ENCODE measurements at regions not wholly inside any gene's neighbourhood (a gene's known extent, or its start where the extent isn't known, plus 50 kb on each side); places are given as distances from the start of the nearest gene placed in this dataset.

DNA sequence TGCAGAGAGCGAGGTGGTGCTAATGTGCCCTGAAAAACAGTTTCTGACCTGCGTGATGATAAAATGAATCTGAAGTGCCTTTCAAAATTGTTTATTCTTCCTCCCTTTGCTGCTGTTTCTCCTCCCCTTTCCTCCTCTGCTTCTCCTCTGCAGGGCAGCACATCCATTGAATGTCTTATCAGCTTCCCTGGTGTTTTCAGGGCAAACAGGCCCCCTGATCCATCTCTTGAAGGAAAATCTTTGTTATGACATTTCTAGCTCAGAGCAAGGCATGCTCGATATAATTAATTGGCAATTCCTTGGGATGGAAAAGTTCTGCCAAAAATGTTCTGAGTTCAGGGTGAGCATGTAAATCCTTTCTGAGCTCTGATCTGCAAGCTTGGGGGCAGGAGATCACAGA lies 364.2 kb upstream of the ZNF32 start:
- ChIA-PET RAD21 (ENCODE audit: low non-redundant PET in 1 of 2, low total read pairs in 2 of 2, uncharacterized antibody in 2 of 2, unreplicated experiment in 2 of 2) (no interaction called here), POLR2A (no interaction called here), CTCF (no interaction called here)
- Histone ChIP-seq H3K4me2 (ENCODE audit: low read length) (no peak overlapping the region), H3K9ac (ENCODE audit: low read length) (no peak overlapping the region), H3K9me2 (ENCODE audit: insufficient read depth) (no peaks in the 10 kb centered on the region), H3K4me3 (replicated peaks in 1 of 2; ENCODE audit: low read depth in 1 of 2, low read length in 2 of 2) (no peak overlapping the region), H3K79me2 (ENCODE audit: insufficient read depth, low read length) (no peaks in the 10 kb centered on the region), H2AFZ (ENCODE audit: low read depth, low read length, poor library complexity, severe bottlenecking) (no peak overlapping the region), H3K9me3 (ENCODE audit: control insufficient read depth in 1 of 2, insufficient read depth in 1 of 2, low read depth in 1 of 2, low read length in 2 of 2) (no peaks in the 10 kb centered on the region), H4K20me1 (ENCODE audit: insufficient read depth) (no peaks in the 10 kb centered on the region), H3K27ac (ENCODE audit: low read depth, low read length) (no peak overlapping the region), H3K4me1 (ENCODE audit: control insufficient read depth in 1 of 2, insufficient read depth in 2 of 2, low read length in 2 of 2) (peaks cover 0 to 7% of the 10 kb centered on the region in 2 experiments; a peak in 1 of 4 replicates), H3K27me3 (ENCODE audit: insufficient read depth, low read length) (0 out of 2 replicates have a peak, but pooled peaks cover 25% of the 10 kb centered on the region), H3K36me3 (ENCODE audit: control insufficient read depth in 1 of 2, insufficient read depth in 2 of 2, low read length in 2 of 2) (no peaks in the 10 kb centered on the region)
- intact Hi-C loops (cut with micrococcal nuclease): no loop called here
- no peak for DNase-seq (ENCODE audit: low read depth, low spot score)
- no peak for ATAC-seq
- BruUV-seq (replicated peaks): no TSS peak
- TF ChIP-seq SIN3A (IDR thresholded peaks at IDR 0.05; ENCODE audit: low read depth): no peak
- TF ChIP-seq ELF1 (IDR thresholded peaks at IDR 0.05; ENCODE audit: borderline replicate concordance, low read depth): no peak
- no peak for TF ChIP-seq POLR2AphosphoS5 (IDR thresholded peaks at IDR 0.05; ENCODE audit: low read depth, low read length)
- no peak for TF ChIP-seq EZH2 (IDR thresholded peaks at IDR 0.05)
- TF ChIP-seq EZH2phosphoT487 (IDR thresholded peaks at IDR 0.05; ENCODE audit: borderline replicate concordance): no peak
- TF ChIP-seq, protein P1, sequence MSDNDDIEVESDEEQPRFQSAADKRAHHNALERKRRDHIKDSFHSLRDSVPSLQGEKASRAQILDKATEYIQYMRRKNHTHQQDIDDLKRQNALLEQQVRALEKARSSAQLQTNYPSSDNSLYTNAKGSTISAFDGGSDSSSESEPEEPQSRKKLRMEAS (IDR thresholded peaks at IDR 0.05): no peak
- TF ChIP-seq SRF (IDR thresholded peaks at IDR 0.05; ENCODE audit: low read depth): no peak
- TF ChIP-seq POLR2A (IDR thresholded peaks at IDR 0.05; ENCODE audit: borderline replicate concordance, extremely low read depth, insufficient read depth, insufficient read length): no peak
- TF ChIP-seq, protein P2, sequence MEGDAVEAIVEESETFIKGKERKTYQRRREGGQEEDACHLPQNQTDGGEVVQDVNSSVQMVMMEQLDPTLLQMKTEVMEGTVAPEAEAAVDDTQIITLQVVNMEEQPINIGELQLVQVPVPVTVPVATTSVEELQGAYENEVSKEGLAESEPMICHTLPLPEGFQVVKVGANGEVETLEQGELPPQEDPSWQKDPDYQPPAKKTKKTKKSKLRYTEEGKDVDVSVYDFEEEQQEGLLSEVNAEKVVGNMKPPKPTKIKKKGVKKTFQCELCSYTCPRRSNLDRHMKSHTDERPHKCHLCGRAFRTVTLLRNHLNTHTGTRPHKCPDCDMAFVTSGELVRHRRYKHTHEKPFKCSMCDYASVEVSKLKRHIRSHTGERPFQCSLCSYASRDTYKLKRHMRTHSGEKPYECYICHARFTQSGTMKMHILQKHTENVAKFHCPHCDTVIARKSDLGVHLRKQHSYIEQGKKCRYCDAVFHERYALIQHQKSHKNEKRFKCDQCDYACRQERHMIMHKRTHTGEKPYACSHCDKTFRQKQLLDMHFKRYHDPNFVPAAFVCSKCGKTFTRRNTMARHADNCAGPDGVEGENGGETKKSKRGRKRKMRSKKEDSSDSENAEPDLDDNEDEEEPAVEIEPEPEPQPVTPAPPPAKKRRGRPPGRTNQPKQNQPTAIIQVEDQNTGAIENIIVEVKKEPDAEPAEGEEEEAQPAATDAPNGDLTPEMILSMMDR (IDR thresholded peaks at IDR 0.05 in 2 of 3, conservative IDR thresholded peaks at IDR 0.05 in 1 of 3; ENCODE audit: borderline replicate concordance in 1 of 3, insufficient read depth in 1 of 3, low read depth in 2 of 3, low read length in 2 of 3): no peak
- no peak for TF ChIP-seq SP1 (IDR thresholded peaks at IDR 0.05; ENCODE audit: low read depth)
- TF ChIP-seq YY1 (IDR thresholded peaks at IDR 0.05; ENCODE audit: extremely low read depth, insufficient replicate concordance, low read depth, low read length): no peak
- TF ChIP-seq EGR1 (IDR thresholded peaks at IDR 0.05; ENCODE audit: low read depth): no peak
- TF ChIP-seq TCF7L2 (IDR thresholded peaks at IDR 0.05; ENCODE audit: borderline replicate concordance, extremely low read depth, insufficient read depth, insufficient read length): no peak
- TF ChIP-seq, protein P3, sequence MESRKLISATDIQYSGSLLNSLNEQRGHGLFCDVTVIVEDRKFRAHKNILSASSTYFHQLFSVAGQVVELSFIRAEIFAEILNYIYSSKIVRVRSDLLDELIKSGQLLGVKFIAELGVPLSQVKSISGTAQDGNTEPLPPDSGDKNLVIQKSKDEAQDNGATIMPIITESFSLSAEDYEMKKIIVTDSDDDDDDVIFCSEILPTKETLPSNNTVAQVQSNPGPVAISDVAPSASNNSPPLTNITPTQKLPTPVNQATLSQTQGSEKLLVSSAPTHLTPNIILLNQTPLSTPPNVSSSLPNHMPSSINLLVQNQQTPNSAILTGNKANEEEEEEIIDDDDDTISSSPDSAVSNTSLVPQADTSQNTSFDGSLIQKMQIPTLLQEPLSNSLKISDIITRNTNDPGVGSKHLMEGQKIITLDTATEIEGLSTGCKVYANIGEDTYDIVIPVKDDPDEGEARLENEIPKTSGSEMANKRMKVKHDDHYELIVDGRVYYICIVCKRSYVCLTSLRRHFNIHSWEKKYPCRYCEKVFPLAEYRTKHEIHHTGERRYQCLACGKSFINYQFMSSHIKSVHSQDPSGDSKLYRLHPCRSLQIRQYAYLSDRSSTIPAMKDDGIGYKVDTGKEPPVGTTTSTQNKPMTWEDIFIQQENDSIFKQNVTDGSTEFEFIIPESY (IDR thresholded peaks at IDR 0.05; ENCODE audit: extremely low read depth, insufficient replicate concordance, low read length): no peak
- TF ChIP-seq, protein P4, sequence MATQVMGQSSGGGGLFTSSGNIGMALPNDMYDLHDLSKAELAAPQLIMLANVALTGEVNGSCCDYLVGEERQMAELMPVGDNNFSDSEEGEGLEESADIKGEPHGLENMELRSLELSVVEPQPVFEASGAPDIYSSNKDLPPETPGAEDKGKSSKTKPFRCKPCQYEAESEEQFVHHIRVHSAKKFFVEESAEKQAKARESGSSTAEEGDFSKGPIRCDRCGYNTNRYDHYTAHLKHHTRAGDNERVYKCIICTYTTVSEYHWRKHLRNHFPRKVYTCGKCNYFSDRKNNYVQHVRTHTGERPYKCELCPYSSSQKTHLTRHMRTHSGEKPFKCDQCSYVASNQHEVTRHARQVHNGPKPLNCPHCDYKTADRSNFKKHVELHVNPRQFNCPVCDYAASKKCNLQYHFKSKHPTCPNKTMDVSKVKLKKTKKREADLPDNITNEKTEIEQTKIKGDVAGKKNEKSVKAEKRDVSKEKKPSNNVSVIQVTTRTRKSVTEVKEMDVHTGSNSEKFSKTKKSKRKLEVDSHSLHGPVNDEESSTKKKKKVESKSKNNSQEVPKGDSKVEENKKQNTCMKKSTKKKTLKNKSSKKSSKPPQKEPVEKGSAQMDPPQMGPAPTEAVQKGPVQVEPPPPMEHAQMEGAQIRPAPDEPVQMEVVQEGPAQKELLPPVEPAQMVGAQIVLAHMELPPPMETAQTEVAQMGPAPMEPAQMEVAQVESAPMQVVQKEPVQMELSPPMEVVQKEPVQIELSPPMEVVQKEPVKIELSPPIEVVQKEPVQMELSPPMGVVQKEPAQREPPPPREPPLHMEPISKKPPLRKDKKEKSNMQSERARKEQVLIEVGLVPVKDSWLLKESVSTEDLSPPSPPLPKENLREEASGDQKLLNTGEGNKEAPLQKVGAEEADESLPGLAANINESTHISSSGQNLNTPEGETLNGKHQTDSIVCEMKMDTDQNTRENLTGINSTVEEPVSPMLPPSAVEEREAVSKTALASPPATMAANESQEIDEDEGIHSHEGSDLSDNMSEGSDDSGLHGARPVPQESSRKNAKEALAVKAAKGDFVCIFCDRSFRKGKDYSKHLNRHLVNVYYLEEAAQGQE (IDR thresholded peaks at IDR 0.05; ENCODE audit: low read depth): no peak
- TF ChIP-seq CBX3 (IDR thresholded peaks at IDR 0.05; ENCODE audit: low read depth): no peak

All from HCT116 (cell line).